Skeletal muscle tissue (tissue), 3 donors: ENCODE measurements at regions not wholly inside any gene's neighbourhood (a gene's known extent, or its start where the extent isn't known, plus 50 kb on each side); places are given as distances from the start of the nearest gene placed in this dataset.

Source experiments
- H3K27ac ChIP-seq: one replicate; pipeline ENCODE4 v1.7.0; 2013; ENCODE audit warnings: mild to moderate bottlenecking, low read depth, low read length, inconsistent platforms
- H3K27me3 ChIP-seq, 3 donors: one replicate each; pipeline ENCODE4 v1.7.0; 2013; ENCODE audit warnings: low read length in 3 of 3; ENCODE audit not compliant: control insufficient read depth in 3 of 3, insufficient read depth in 3 of 3
- H3K36me3 ChIP-seq, 3 donors: one replicate each; pipeline ENCODE4 v1.7.0; 2013; ENCODE audit warnings: low read length in 3 of 3; ENCODE audit not compliant: control insufficient read depth in 3 of 3, insufficient read depth in 3 of 3
- H3K4me1 ChIP-seq, 3 donors: one replicate each; pipeline ENCODE4 v1.7.0; 2013; ENCODE audit warnings: low read length in 3 of 3, mild to moderate bottlenecking in 3 of 3; ENCODE audit not compliant: control insufficient read depth in 3 of 3, insufficient read depth in 3 of 3
- H3K4me3 ChIP-seq, 3 donors: one replicate each; pipeline ENCODE4 v1.7.0; 2013; ENCODE audit warnings: low read length in 3 of 3
- H3K9ac ChIP-seq, 3 donors: one replicate each; pipeline ENCODE4 v1.7.0; 2013; ENCODE audit warnings: low read length in 3 of 3, mild to moderate bottlenecking in 3 of 3, moderate library complexity in 2 of 3, low read depth in 1 of 3
- H3K9me3 ChIP-seq, 3 donors: one replicate each; pipeline ENCODE4 v1.7.0; 2013; ENCODE audit warnings: low read length in 3 of 3; ENCODE audit not compliant: control insufficient read depth in 3 of 3
- donor health status: Osteomylitis.

GRCh38 chr20:22520381-22520780 is 64.0 kb downstream of the FOXA2 start:
- no peak overlapping the region for H3K9ac ChIP-seq
- peaks cover 7 to 15% (median 7%) of the 10 kb centered on the region in 3 donors for H3K27me3 ChIP-seq

GRCh38 chr20:22515264-22515663 is 69.1 kb downstream of the FOXA2 start:
- Histone ChIP-seq H3K27me3 (peaks cover 0 to 7% (median 4%) of the 10 kb centered on the region in 3 donors), H3K4me1 (no peaks in the 10 kb centered on the region), H3K27ac (no peak overlapping the region)

More at GRCh38 chr20:22520381-22520780, 64.0 kb downstream of the FOXA2 start:
- H3K4me3 ChIP-seq = no peak overlapping the region
- H3K9me3 ChIP-seq = no peaks in the 10 kb centered on the region
- H3K36me3 ChIP-seq = no peaks in the 10 kb centered on the region
- no peaks in the 10 kb centered on the region for H3K4me1 ChIP-seq
- no peak overlapping the region for H3K27ac ChIP-seq

GRCh38 chr20:22513574-22513973 is 70.8 kb downstream of the FOXA2 start:
- Histone ChIP-seq H3K36me3 (no peaks in the 10 kb centered on the region), H3K4me3 (no peak overlapping the region), H3K4me1 (no peaks in the 10 kb centered on the region), H3K9ac (no peak overlapping the region), H3K9me3 (no peaks in the 10 kb centered on the region), H3K27me3 (peaks cover 0 to 10% (median 5%) of the 10 kb centered on the region in 3 donors), H3K27ac (no peak overlapping the region)

More at GRCh38 chr20:22515264-22515663, 69.1 kb downstream of the FOXA2 start:
- Histone ChIP-seq H3K4me3 (no peak overlapping the region), H3K36me3 (no peaks in the 10 kb centered on the region), H3K9ac (no peak overlapping the region), H3K9me3 (no peaks in the 10 kb centered on the region)

- Histone ChIP-seq H3K27ac (no peak overlapping the region), H3K27me3 (peaks cover 0 to 10% (median 2%) of the 10 kb centered on the region in 3 donors), H3K36me3 (no peaks in the 10 kb centered on the region), H3K9ac (no peak overlapping the region), H3K4me1 (no peaks in the 10 kb centered on the region), H3K4me3 (no peak overlapping the region), H3K9me3 (no peaks in the 10 kb centered on the region)
Measured at GRCh38 chr20:22512911-22513489, 71.4 kb downstream of the FOXA2 start.

GRCh38 chr20:22511943-22512910 is 72.1 kb downstream of the FOXA2 start:
- Histone ChIP-seq H3K9me3 (no peaks in the 10 kb centered on the region), H3K27me3 (peaks cover 0 to 10% (median 2%) of the 10 kb centered on the region in 3 donors), H3K9ac (no peak overlapping the region), H3K27ac (no peak overlapping the region), H3K36me3 (no peaks in the 10 kb centered on the region), H3K4me1 (no peaks in the 10 kb centered on the region), H3K4me3 (no peak overlapping the region)

GRCh38 chr20:22509843-22510147 is 74.6 kb downstream of the FOXA2 start:
- H3K9ac ChIP-seq = no peak overlapping the region
- H3K27me3 ChIP-seq = peaks cover 0 to 6% (median 4%) of the 10 kb centered on the region in 3 donors
- no peaks in the 10 kb centered on the region for H3K36me3 ChIP-seq
- H3K4me3 ChIP-seq = no peak overlapping the region
- no peak overlapping the region for H3K27ac ChIP-seq
- no peaks in the 10 kb centered on the region for H3K4me1 ChIP-seq
- H3K9me3 ChIP-seq = no peaks in the 10 kb centered on the region

- no peak overlapping the region for H3K27ac ChIP-seq
- no peak overlapping the region for H3K4me3 ChIP-seq
- H3K27me3 ChIP-seq = peaks cover 0 to 6% (median 4%) of the 10 kb centered on the region in 3 donors
- no peaks in the 10 kb centered on the region for H3K4me1 ChIP-seq
- H3K9ac ChIP-seq = no peak overlapping the region
- H3K9me3 ChIP-seq = no peaks in the 10 kb centered on the region
- no peaks in the 10 kb centered on the region for H3K36me3 ChIP-seq
Measured at GRCh38 chr20:22509090-22509842, 75.1 kb downstream of the FOXA2 start.

- Histone ChIP-seq H3K9ac (no peak overlapping the region), H3K4me3 (no peak overlapping the region), H3K36me3 (no peaks in the 10 kb centered on the region), H3K4me1 (no peaks in the 10 kb centered on the region), H3K27me3 (peaks cover 0 to 6% (median 4%) of the 10 kb centered on the region in 3 donors), H3K9me3 (no peaks in the 10 kb centered on the region), H3K27ac (no peak overlapping the region)
Measured at GRCh38 chr20:22508426-22508825, 75.9 kb downstream of the FOXA2 start.

GRCh38 chr20:22507240-22507961 is 77.0 kb downstream of the FOXA2 start:
- Histone ChIP-seq H3K9ac (no peak overlapping the region), H3K27ac (no peak overlapping the region), H3K27me3 (peaks cover 0 to 10% (median 6%) of the 10 kb centered on the region in 3 donors), H3K36me3 (no peaks in the 10 kb centered on the region), H3K9me3 (no peaks in the 10 kb centered on the region), H3K4me3 (no peak overlapping the region), H3K4me1 (no peaks in the 10 kb centered on the region)
